ENCODE measurements at regions not wholly inside any gene's neighbourhood (a gene's known extent, or its start where the extent isn't known, plus 50 kb on each side); places are given as distances from the start of the nearest gene placed in this dataset.

GRCh38 chr2:136251197-136251884 is 133.4 kb upstream of the CXCR4 start:
- no peak for DNase-seq (ENCODE audit: low spot score)
- TF ChIP-seq CTCF (IDR thresholded peaks at IDR 0.05; ENCODE audit: extremely low read depth, missing control alignments) = no peak

GRCh38 chr2:136250131-136250530 is 132.2 kb upstream of the CXCR4 start:
- DNase-seq (ENCODE audit: low spot score) = no peak
- no peak for TF ChIP-seq CTCF (IDR thresholded peaks at IDR 0.05; ENCODE audit: extremely low read depth, missing control alignments)

GRCh38 chr2:136248907-136249306 is 131.0 kb upstream of the CXCR4 start:
- TF ChIP-seq CTCF (IDR thresholded peaks at IDR 0.05; ENCODE audit: extremely low read depth, missing control alignments) = no peak
- DNase-seq (ENCODE audit: low spot score) = no peak

- no peak for TF ChIP-seq CTCF (IDR thresholded peaks at IDR 0.05; ENCODE audit: extremely low read depth, missing control alignments)
- no peak for DNase-seq (ENCODE audit: low spot score)
These were observed 130.3 kb upstream of the CXCR4 start for GRCh38 chr2:136248242-136248641.

- DNase-seq (ENCODE audit: low spot score) = no peak
- no peak for TF ChIP-seq CTCF (IDR thresholded peaks at IDR 0.05; ENCODE audit: extremely low read depth, missing control alignments)
These were observed 129.4 kb upstream of the CXCR4 start for GRCh38 chr2:136247204-136247950.

- TF ChIP-seq CTCF (IDR thresholded peaks at IDR 0.05; ENCODE audit: extremely low read depth, missing control alignments) = no peak
- DNase-seq (ENCODE audit: low spot score) = no peak
These were observed 128.2 kb upstream of the CXCR4 start for GRCh38 chr2:136246086-136246669.

GRCh38 chr2:136245211-136245610 is 127.3 kb upstream of the CXCR4 start:
- no peak for TF ChIP-seq CTCF (IDR thresholded peaks at IDR 0.05; ENCODE audit: extremely low read depth, missing control alignments)
- no peak for DNase-seq (ENCODE audit: low spot score)

All from GM20000 (cell line).